HepG2 (cell line): ENCODE measurements at regions not wholly inside any gene's neighbourhood (a gene's known extent, or its start where the extent isn't known, plus 50 kb on each side); places are given as distances from the start of the nearest gene placed in this dataset.

Source experiments
- ATF6 ChIP-seq: sonication (generic); formaldehyde crosslinking; conservative IDR thresholded peaks from 2 replicates; pipeline ENCODE4 v1.4.0; 2020; ENCODE audit warnings: missing genetic modification reagents
- CAMTA2 ChIP-seq: sonication (generic); formaldehyde crosslinking; IDR thresholded peaks from 2 replicates; pipeline ENCODE4 v1.4.0; 2020; ENCODE audit warnings: mild to moderate bottlenecking, missing genetic modification reagents, borderline replicate concordance
- CBFB ChIP-seq: sonication (generic); formaldehyde crosslinking; IDR thresholded peaks from 2 replicates; pipeline ENCODE4 v1.4.0; 2020; ENCODE audit warnings: missing genetic modification reagents
- DR1 ChIP-seq: sonication (generic); formaldehyde crosslinking; IDR thresholded peaks from 2 replicates; pipeline ENCODE4 v1.8.0; 2021; ENCODE audit warnings: mild to moderate bottlenecking, missing genetic modification reagents, inconsistent platforms
- ELF3 ChIP-seq: IDR thresholded peaks from 2 replicates; pipeline ENCODE4 v1.6.1; 2016; ENCODE audit warnings: missing genetic modification reagents, missing compliant biosample characterization
- ERF ChIP-seq: IDR thresholded peaks from 2 replicates; pipeline ENCODE4 v1.6.1; 2018; ENCODE audit warnings: missing biosample characterization, missing genetic modification reagents
- GATAD1 ChIP-seq: IDR thresholded peaks from 2 replicates; pipeline ENCODE4 v1.6.1; 2016; ENCODE audit warnings: missing genetic modification reagents, missing compliant biosample characterization
- GPN1 ChIP-seq: sonication (generic); formaldehyde crosslinking; IDR thresholded peaks from 2 replicates; pipeline ENCODE4 v1.5.1; 2020; ENCODE audit warnings: missing genetic modification reagents, borderline replicate concordance
- MED1 ChIP-seq: sonication (generic); formaldehyde crosslinking; IDR thresholded peaks from 2 replicates; pipeline ENCODE4 v1.4.0; 2020; ENCODE audit warnings: missing genetic modification reagents
- MEIS1 ChIP-seq: sonication (generic); formaldehyde crosslinking; IDR thresholded peaks from 2 replicates; pipeline ENCODE4 v1.9.0; 2021; ENCODE audit warnings: mild to moderate bottlenecking, missing genetic modification reagents, moderate library complexity, borderline replicate concordance
- MEIS2 ChIP-seq: sonication (generic); formaldehyde crosslinking; IDR thresholded peaks from 2 replicates; pipeline ENCODE4 v1.9.0; 2021; ENCODE audit warnings: mild to moderate bottlenecking, missing genetic modification reagents
- NFYC ChIP-seq: IDR thresholded peaks from 2 replicates; pipeline ENCODE4 v1.6.1; 2016; ENCODE audit warnings: missing genetic modification reagents, missing compliant biosample characterization
- PBX3 ChIP-seq: sonication (generic); formaldehyde crosslinking; IDR thresholded peaks from 2 replicates; pipeline ENCODE4 v1.8.1; 2023; ENCODE audit warnings: missing genetic modification reagents, inconsistent platforms, borderline replicate concordance
- SCMH1 ChIP-seq: sonication (generic); formaldehyde crosslinking; IDR thresholded peaks from 2 replicates; pipeline ENCODE4 v1.9.0; 2021; ENCODE audit warnings: missing genetic modification reagents, mild to moderate bottlenecking, borderline replicate concordance
- SNAPC5 ChIP-seq: sonication (generic); formaldehyde crosslinking; IDR thresholded peaks from 2 replicates; pipeline ENCODE4 v1.8.1; 2023; ENCODE audit warnings: mild to moderate bottlenecking, missing genetic modification reagents, borderline replicate concordance
- SP140L ChIP-seq: sonication (generic); formaldehyde crosslinking; IDR thresholded peaks from 2 replicates; pipeline ENCODE4 v1.4.0; 2020; ENCODE audit warnings: missing genetic modification reagents, borderline replicate concordance
- TP53 ChIP-seq: sonication (generic); formaldehyde crosslinking; conservative IDR thresholded peaks from 2 replicates; pipeline ENCODE4 v1.4.0; 2020; ENCODE audit warnings: missing genetic modification reagents
- ZBTB7B ChIP-seq: sonication (generic); formaldehyde crosslinking; IDR thresholded peaks from 2 replicates; pipeline ENCODE4 v1.4.0; 2020; ENCODE audit warnings: missing genetic modification reagents
- ZEB1 ChIP-seq: IDR thresholded peaks from 2 replicates; pipeline ENCODE4 v1.6.1; 2012; ENCODE audit warnings: mild to moderate bottlenecking, low read depth, inconsistent platforms; ENCODE audit not compliant: insufficient replicate concordance
- ZMYM2 ChIP-seq: sonication (generic); formaldehyde crosslinking; IDR thresholded peaks from 2 replicates; pipeline ENCODE4 v1.8.0; 2022; ENCODE audit warnings: mild to moderate bottlenecking, missing genetic modification reagents
- ZNF235 ChIP-seq: sonication (generic); formaldehyde crosslinking; IDR thresholded peaks from 2 replicates; pipeline ENCODE4 v1.8.1; 2023; ENCODE audit warnings: mild to moderate bottlenecking, missing genetic modification reagents, borderline replicate concordance
- ZNF263 ChIP-seq: sonication (generic); formaldehyde crosslinking; IDR thresholded peaks from 2 replicates; pipeline ENCODE4 v1.4.0; 2020; ENCODE audit warnings: missing genetic modification reagents
- ZNF329 ChIP-seq: sonication (generic); formaldehyde crosslinking; IDR thresholded peaks from 2 replicates; pipeline ENCODE4 v1.9.0; 2021; ENCODE audit warnings: low read depth, mild to moderate bottlenecking, missing genetic modification reagents
- ZNF431 ChIP-seq: sonication (generic); formaldehyde crosslinking; IDR thresholded peaks from 2 replicates; pipeline ENCODE4 v1.9.0; 2022; ENCODE audit warnings: missing genetic modification reagents, low read depth, mild to moderate bottlenecking, borderline replicate concordance
- ZNF451 ChIP-seq: sonication (generic); formaldehyde crosslinking; IDR thresholded peaks from 2 replicates; pipeline ENCODE4 v1.5.0; 2020; ENCODE audit warnings: mild to moderate bottlenecking, missing genetic modification reagents
- ZNF543 ChIP-seq: sonication (generic); formaldehyde crosslinking; IDR thresholded peaks from 2 replicates; pipeline ENCODE4 v1.4.0; 2020; ENCODE audit warnings: mild to moderate bottlenecking, missing genetic modification reagents
- ZNF780A ChIP-seq: sonication (generic); formaldehyde crosslinking; IDR thresholded peaks from 2 replicates; pipeline ENCODE4 v1.8.0; 2022; ENCODE audit warnings: mild to moderate bottlenecking, missing genetic modification reagents, moderate library complexity
- ZSCAN9 ChIP-seq: IDR thresholded peaks from 2 replicates; pipeline ENCODE4 v1.6.1; 2016; ENCODE audit warnings: borderline replicate concordance
- ZZZ3 ChIP-seq: sonication (generic); formaldehyde crosslinking; IDR thresholded peaks from 2 replicates; pipeline ENCODE4 v1.4.0; 2020; ENCODE audit warnings: missing genetic modification reagents, mild to moderate bottlenecking, borderline replicate concordance

GRCh38 chr20:50369225-50370035 lies 140.8 kb upstream of the PTPN1 start (continued):
- TF ChIP-seq ZNF263 (CRISPR knock-in tag) (peak; percentile 73), ERF (CRISPR knock-in tag) (no peak; the same call in 1 of the 2 replicates), ZNF780A (CRISPR knock-in tag) (0 out of 2 replicates have a peak, but pooled peaks have one; percentile 88), ELF3 (CRISPR knock-in tag) (peak; percentile 44; the same call in 1 of the 2 replicates), ATF6 (no peak), SP140L (CRISPR knock-in tag) (peak; percentile 51; the same call in 1 of the 2 replicates), ZMYM2 (peak; percentile 91; the same call in 1 of the 2 replicates), ZBTB7B (peak; percentile 84), SNAPC5 (CRISPR knock-in tag) (0 out of 2 replicates have a peak, but pooled peaks have one; percentile 20), ZNF451 (CRISPR knock-in tag) (no peak), ZNF431 (CRISPR knock-in tag) (0 out of 2 replicates have a peak, but pooled peaks have one; percentile 17), MEIS1 (CRISPR knock-in tag) (0 out of 2 replicates have a peak, but pooled peaks have one; percentile 12), TP53 (CRISPR knock-in tag) (no peak), MED1 (peak; percentile 86), SCMH1 (no peak), CBFB (no peak; the same call in 1 of the 2 replicates), ZZZ3 (CRISPR knock-in tag) (no peak; the same call in 1 of the 2 replicates), NFYC (CRISPR knock-in tag) (no peak), GATAD1 (CRISPR knock-in tag) (peak; percentile 3; the same call in 1 of the 2 replicates), ZNF235 (no peak; the same call in 1 of the 2 replicates), CAMTA2 (CRISPR knock-in tag) (no peak), ZNF329 (peak; percentile 79; the same call in 1 of the 2 replicates), ZSCAN9 (CRISPR knock-in tag) (peak; percentile 50; the same call in 1 of the 2 replicates), DR1 (CRISPR knock-in tag) (no peak), ZNF543 (CRISPR knock-in tag) (no peak), GPN1 (no peak), MEIS2 (peak; percentile 58; the same call in 1 of the 2 replicates), PBX3 (CRISPR knock-in tag) (no peak), ZEB1 (peak; percentile 97)
